ENCODE measurements at regions not wholly inside any gene's neighbourhood (a gene's known extent, or its start where the extent isn't known, plus 50 kb on each side); places are given as distances from the start of the nearest gene placed in this dataset.
A peak's percentile ranks its signal among the peaks of the same experiment; 100 is the strongest.

DNA sequence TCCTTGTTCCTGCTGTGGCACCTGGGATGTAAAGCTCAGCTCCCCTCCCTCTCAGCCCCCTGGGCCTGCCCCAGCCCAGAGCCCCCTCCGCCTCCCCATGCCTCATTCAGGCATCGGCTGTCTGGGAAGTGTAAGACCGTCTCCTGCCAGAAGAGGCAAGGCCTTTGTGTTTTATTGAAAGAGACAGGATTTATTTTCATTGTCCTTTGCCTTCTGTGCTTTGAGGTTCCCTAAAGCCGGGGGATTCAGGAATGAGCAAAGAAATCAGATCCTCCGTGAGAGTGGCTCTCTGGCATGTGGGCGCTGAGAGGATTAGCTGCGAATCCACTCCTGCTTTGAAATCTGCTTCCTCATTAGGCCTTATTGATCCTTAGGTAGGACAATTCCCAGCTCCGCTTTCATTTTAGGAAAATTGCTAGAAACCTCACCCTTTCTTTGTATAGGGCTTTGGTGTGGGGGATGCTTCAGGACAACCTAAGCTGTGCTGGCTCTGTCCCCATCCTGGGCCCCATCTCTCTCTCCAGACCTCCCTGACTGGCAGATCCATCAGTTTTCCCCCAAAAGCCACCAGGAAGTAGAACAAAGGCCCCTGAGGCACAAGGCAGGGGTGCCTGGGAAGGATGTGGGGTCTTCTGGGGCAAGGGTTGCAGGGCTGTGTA, 211.5 kb upstream of the TNRC6C start:
- H2BK12ac ChIP-seq (ENCODE audit: low read length) = no peak overlapping the region
- H3K4me3 ChIP-seq (ENCODE audit: low read length in 2 of 2) = no peak overlapping the region
- no peaks in the 10 kb centered on the region for H3K79me1 ChIP-seq (ENCODE audit: low read depth, low read length)
- H3K9me3 ChIP-seq (replicated peaks in 1 of 2; ENCODE audit: control insufficient read depth in 2 of 2, insufficient read depth in 1 of 2, low read depth in 1 of 2, low read length in 2 of 2) = peaks cover 2 to 11% of the 10 kb centered on the region in 2 donors
- no peak overlapping the region for H3K4ac ChIP-seq (ENCODE audit: low read length)
- no peak overlapping the region for H3K14ac ChIP-seq (ENCODE audit: low read length)
- peak overlapping the region; percentile 49 for H2BK5ac ChIP-seq (ENCODE audit: low read length)
- no peaks in the 10 kb centered on the region for H3K36me3 ChIP-seq (replicated peaks in 1 of 2; ENCODE audit: control insufficient read depth in 2 of 2, insufficient read depth in 2 of 2, low read length in 2 of 2)
- no peak overlapping the region for H4K91ac ChIP-seq (ENCODE audit: low read depth, low read length, poor library complexity)
- peaks cover 3 to 42% of the 10 kb centered on the region in 2 donors for H3K4me1 ChIP-seq (ENCODE audit: control insufficient read depth in 2 of 2, insufficient read depth in 1 of 2, low read depth in 1 of 2, low read length in 2 of 2)
- no peak overlapping the region for H2BK120ac ChIP-seq (ENCODE audit: low read depth, low read length)
- no peak overlapping the region for H2AK5ac ChIP-seq (ENCODE audit: low read depth, low read length)
- H4K8ac ChIP-seq (ENCODE audit: low read depth, low read length) = no peak overlapping the region
- no peak overlapping the region for H3K23ac ChIP-seq (ENCODE audit: low read depth, low read length, poor library complexity)
- peak overlapping the region; percentile 84 for H3K27ac ChIP-seq (replicated peaks; ENCODE audit: low read length)
- no peaks in the 10 kb centered on the region for H3K27me3 ChIP-seq (ENCODE audit: control insufficient read depth in 3 of 3, insufficient read depth in 3 of 3, low read depth in 1 of 3, low read length in 3 of 3)
- DNase-seq (ENCODE audit: low spot score) = peak; percentile 90
- WGBS, 2 donors (ENCODE audit: extremely low coverage in 2 of 2, insufficient read length in 2 of 2, insufficient replicate concordance in 1 of 2) = no CpG with 5 or more reads among the region's 8 CpGs
- peak overlapping the region; percentile 34 for H2AFZ ChIP-seq (ENCODE audit: low read length)
- H3K4me2 ChIP-seq (ENCODE audit: insufficient read depth, low read length, poor library complexity, severe bottlenecking) = peak overlapping the region; percentile 12
- H3K18ac ChIP-seq (ENCODE audit: low read length) = peak overlapping the region; percentile 33
- no peak overlapping the region for H2BK15ac ChIP-seq (ENCODE audit: low read length)
- no peak overlapping the region for H3K9ac ChIP-seq (ENCODE audit: low read depth, low read length, poor library complexity)

DNA sequence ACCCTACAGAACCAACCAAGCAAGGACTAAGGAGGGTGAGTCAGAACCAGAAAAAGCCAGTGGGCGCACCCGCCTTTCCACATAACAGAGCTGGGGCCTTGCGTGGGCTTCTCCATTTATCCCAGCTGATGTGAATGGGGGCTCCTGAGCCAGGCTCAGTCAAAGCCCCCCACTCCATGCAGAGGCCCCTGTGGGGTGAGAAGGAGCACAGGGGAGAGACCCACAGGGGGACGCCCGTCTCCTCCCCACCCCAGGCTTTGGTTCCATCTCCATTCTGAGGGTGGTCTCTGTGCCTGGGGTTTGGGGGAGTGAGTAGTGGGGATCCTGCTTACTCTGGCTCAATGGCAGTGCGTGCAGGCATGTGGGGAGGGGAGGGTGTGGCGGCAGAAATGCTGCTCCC, 210.1 kb upstream of the TNRC6C start:
- Histone ChIP-seq H2BK5ac (ENCODE audit: low read length) (peak overlapping the region; percentile 69), H3K14ac (ENCODE audit: low read length) (no peak overlapping the region), H3K4me1 (ENCODE audit: control insufficient read depth in 2 of 2, insufficient read depth in 1 of 2, low read depth in 1 of 2, low read length in 2 of 2) (peaks cover 3 to 33% of the 10 kb centered on the region in 2 donors), H3K27me3 (ENCODE audit: control insufficient read depth in 3 of 3, insufficient read depth in 3 of 3, low read depth in 1 of 3, low read length in 3 of 3) (no peaks in the 10 kb centered on the region), H3K4me3 (ENCODE audit: low read length in 2 of 2) (no peak overlapping the region), H3K4ac (ENCODE audit: low read length) (no peak overlapping the region), H3K18ac (ENCODE audit: low read length) (peak overlapping the region; percentile 73), H4K91ac (ENCODE audit: low read depth, low read length, poor library complexity) (no peak overlapping the region), H4K8ac (ENCODE audit: low read depth, low read length) (no peak overlapping the region), H3K79me1 (ENCODE audit: low read depth, low read length) (no peaks in the 10 kb centered on the region), H3K27ac (replicated peaks; ENCODE audit: low read length) (no peak overlapping the region), H2BK120ac (ENCODE audit: low read depth, low read length) (peak overlapping the region; percentile 76), H2BK15ac (ENCODE audit: low read length) (no peak overlapping the region), H3K36me3 (replicated peaks in 1 of 2; ENCODE audit: control insufficient read depth in 2 of 2, insufficient read depth in 2 of 2, low read length in 2 of 2) (no peaks in the 10 kb centered on the region), H3K9ac (ENCODE audit: low read depth, low read length, poor library complexity) (no peak overlapping the region), H2AFZ (ENCODE audit: low read length) (no peak overlapping the region), H3K9me3 (replicated peaks in 1 of 2; ENCODE audit: control insufficient read depth in 2 of 2, insufficient read depth in 1 of 2, low read depth in 1 of 2, low read length in 2 of 2) (peaks cover 2 to 11% of the 10 kb centered on the region in 2 donors), H2AK5ac (ENCODE audit: low read depth, low read length) (peak overlapping the region; percentile 73), H3K23ac (ENCODE audit: low read depth, low read length, poor library complexity) (no peak overlapping the region), H3K4me2 (ENCODE audit: insufficient read depth, low read length, poor library complexity, severe bottlenecking) (no peak overlapping the region), H2BK12ac (ENCODE audit: low read length) (peak overlapping the region; percentile 66)
- no CpG with 5 or more reads among the region's 7 CpGs for WGBS, 2 donors (ENCODE audit: extremely low coverage in 2 of 2, insufficient read length in 2 of 2, insufficient replicate concordance in 1 of 2)
- no peak for DNase-seq (ENCODE audit: low spot score)

DNA sequence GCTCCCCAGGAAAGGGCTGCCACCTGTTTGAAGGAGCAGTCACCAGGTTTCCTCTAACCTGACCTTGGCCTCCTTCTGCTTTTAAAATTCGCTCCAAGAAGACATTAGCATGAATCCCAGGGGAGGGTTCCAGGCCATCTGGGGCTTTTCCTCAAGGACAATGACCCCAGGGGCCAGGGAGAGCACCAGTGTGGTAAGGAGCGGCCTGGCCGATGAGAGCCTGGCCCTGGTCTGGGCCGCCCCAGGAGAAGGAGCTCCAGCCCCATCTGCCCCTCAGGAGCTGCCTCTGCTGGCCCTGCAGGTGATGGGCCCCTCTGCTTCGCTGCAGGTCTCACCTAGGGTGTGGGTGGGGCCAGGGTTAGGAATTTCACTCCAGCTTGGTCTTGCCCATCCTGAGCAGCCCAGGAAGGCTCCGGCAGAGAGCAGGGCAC, 209.2 kb upstream of the TNRC6C start:
- H3K4me2 ChIP-seq (ENCODE audit: insufficient read depth, low read length, poor library complexity, severe bottlenecking) = no peak overlapping the region
- no peak overlapping the region for H3K14ac ChIP-seq (ENCODE audit: low read length)
- H2AFZ ChIP-seq (ENCODE audit: low read length) = no peak overlapping the region
- peaks cover 3 to 31% of the 10 kb centered on the region in 2 donors for H3K4me1 ChIP-seq (ENCODE audit: control insufficient read depth in 2 of 2, insufficient read depth in 1 of 2, low read depth in 1 of 2, low read length in 2 of 2)
- peak overlapping the region; percentile 51 for H2AK5ac ChIP-seq (ENCODE audit: low read depth, low read length)
- WGBS, 2 donors (ENCODE audit: extremely low coverage in 2 of 2, insufficient read length in 2 of 2, insufficient replicate concordance in 1 of 2) = no CpG with 5 or more reads among the region's 6 CpGs
- peak overlapping the region; percentile 52 for H2BK15ac ChIP-seq (ENCODE audit: low read length)
- H3K4ac ChIP-seq (ENCODE audit: low read length) = no peak overlapping the region
- H4K91ac ChIP-seq (ENCODE audit: low read depth, low read length, poor library complexity) = no peak overlapping the region
- no peak overlapping the region for H3K9ac ChIP-seq (ENCODE audit: low read depth, low read length, poor library complexity)
- H2BK120ac ChIP-seq (ENCODE audit: low read depth, low read length) = no peak overlapping the region
- peak overlapping the region; percentile 39 for H2BK5ac ChIP-seq (ENCODE audit: low read length)
- H3K36me3 ChIP-seq (replicated peaks in 1 of 2; ENCODE audit: control insufficient read depth in 2 of 2, insufficient read depth in 2 of 2, low read length in 2 of 2) = no peaks in the 10 kb centered on the region
- H2BK12ac ChIP-seq (ENCODE audit: low read length) = peak overlapping the region; percentile 27
- no peaks in the 10 kb centered on the region for H3K27me3 ChIP-seq (ENCODE audit: control insufficient read depth in 3 of 3, insufficient read depth in 3 of 3, low read depth in 1 of 3, low read length in 3 of 3)
- H3K27ac ChIP-seq (replicated peaks; ENCODE audit: low read length) = no peak overlapping the region
- H3K79me1 ChIP-seq (ENCODE audit: low read depth, low read length) = no peaks in the 10 kb centered on the region
- H3K18ac ChIP-seq (ENCODE audit: low read length) = peak overlapping the region; percentile 88
- H3K9me3 ChIP-seq (replicated peaks in 1 of 2; ENCODE audit: control insufficient read depth in 2 of 2, insufficient read depth in 1 of 2, low read depth in 1 of 2, low read length in 2 of 2) = peaks cover 2 to 11% of the 10 kb centered on the region in 2 donors
- DNase-seq (ENCODE audit: low spot score) = no peak
- H4K8ac ChIP-seq (ENCODE audit: low read depth, low read length) = no peak overlapping the region
- no peak overlapping the region for H3K23ac ChIP-seq (ENCODE audit: low read depth, low read length, poor library complexity)
- no peak overlapping the region for H3K4me3 ChIP-seq (ENCODE audit: low read length in 2 of 2)

DNA sequence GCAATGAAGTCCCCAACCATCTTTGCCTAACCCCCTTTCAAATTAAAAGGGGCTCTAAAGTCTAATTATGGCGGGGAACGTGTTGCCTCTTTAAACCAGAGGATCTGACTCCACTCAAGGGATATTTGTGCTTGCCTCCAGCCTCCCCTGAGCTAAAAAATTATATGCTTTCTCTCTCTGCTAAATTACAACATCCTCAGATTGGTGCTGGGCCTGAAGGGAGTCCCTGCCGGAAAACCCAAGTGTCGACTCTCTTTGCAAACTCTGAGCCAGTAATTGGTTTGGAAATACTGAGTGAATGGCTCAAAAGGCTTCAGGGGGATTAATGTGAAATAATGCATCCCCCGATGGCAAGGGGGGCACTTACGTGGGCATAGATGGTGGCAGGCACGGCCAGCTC, 208.5 kb upstream of the TNRC6C start:
- Histone ChIP-seq H3K36me3 (replicated peaks in 1 of 2; ENCODE audit: control insufficient read depth in 2 of 2, insufficient read depth in 2 of 2, low read length in 2 of 2) (no peaks in the 10 kb centered on the region), H3K14ac (ENCODE audit: low read length) (no peak overlapping the region), H2BK120ac (ENCODE audit: low read depth, low read length) (no peak overlapping the region), H2BK15ac (ENCODE audit: low read length) (no peak overlapping the region), H2AK5ac (ENCODE audit: low read depth, low read length) (peak overlapping the region; percentile 26), H3K27me3 (ENCODE audit: control insufficient read depth in 3 of 3, insufficient read depth in 3 of 3, low read depth in 1 of 3, low read length in 3 of 3) (no peaks in the 10 kb centered on the region), H2BK12ac (ENCODE audit: low read length) (no peak overlapping the region), H3K4me3 (ENCODE audit: low read length in 2 of 2) (no peak overlapping the region), H3K27ac (replicated peaks; ENCODE audit: low read length) (no peak overlapping the region), H3K4me2 (ENCODE audit: insufficient read depth, low read length, poor library complexity, severe bottlenecking) (no peak overlapping the region), H4K8ac (ENCODE audit: low read depth, low read length) (no peak overlapping the region), H2AFZ (ENCODE audit: low read length) (no peak overlapping the region), H3K23ac (ENCODE audit: low read depth, low read length, poor library complexity) (no peak overlapping the region), H3K9ac (ENCODE audit: low read depth, low read length, poor library complexity) (no peak overlapping the region), H4K91ac (ENCODE audit: low read depth, low read length, poor library complexity) (no peak overlapping the region), H3K79me1 (ENCODE audit: low read depth, low read length) (no peaks in the 10 kb centered on the region), H3K9me3 (replicated peaks in 1 of 2; ENCODE audit: control insufficient read depth in 2 of 2, insufficient read depth in 1 of 2, low read depth in 1 of 2, low read length in 2 of 2) (peaks cover 0 to 9% of the 10 kb centered on the region in 2 donors), H2BK5ac (ENCODE audit: low read length) (no peak overlapping the region), H3K4ac (ENCODE audit: low read length) (no peak overlapping the region), H3K18ac (ENCODE audit: low read length) (no peak overlapping the region), H3K4me1 (ENCODE audit: control insufficient read depth in 2 of 2, insufficient read depth in 1 of 2, low read depth in 1 of 2, low read length in 2 of 2) (peaks cover 3 to 28% of the 10 kb centered on the region in 2 donors)
- no peak for DNase-seq (ENCODE audit: low spot score)
- WGBS, 2 donors (ENCODE audit: extremely low coverage in 2 of 2, insufficient read length in 2 of 2, insufficient replicate concordance in 1 of 2) = no CpG with 5 or more reads among the region's 7 CpGs
